Keratinocyte (primary cell): ENCODE measurements at regions not wholly inside any gene's neighbourhood (a gene's known extent, or its start where the extent isn't known, plus 50 kb on each side); places are given as distances from the start of the nearest gene placed in this dataset.

ENCODE experiments used
- EZH2 ChIP-seq: IDR thresholded peaks from one replicate; pipeline ENCODE4 v1.6.1; 2012; ENCODE audit warnings: inconsistent platforms, mild to moderate bottlenecking, low read length, moderate library complexity
- TF ChIP-seq, protein P1 (sequence below), 3 experiments: IDR thresholded peaks in 1 of 3; conservative IDR thresholded peaks in 1 of 3; optimal IDR thresholded peaks in 1 of 3; 2 replicates in 2 of 3; 3 replicates in 1 of 3; pipeline versions ENCODE3 to v1.5.1; 2011; ENCODE audit warnings: low read length in 3 of 3, mild to moderate bottlenecking in 3 of 3, moderate library complexity in 2 of 3, control low read depth in 1 of 3, inconsistent platforms in 1 of 3; ENCODE audit not compliant: insufficient read depth in 2 of 3; ENCODE audit errors: extremely low read depth in 1 of 3

GRCh38 chr4:100796332-100796731 lies 278.5 kb upstream of the EMCN start:
- TF ChIP-seq EZH2, result no peak
- TF ChIP-seq, protein P1, sequence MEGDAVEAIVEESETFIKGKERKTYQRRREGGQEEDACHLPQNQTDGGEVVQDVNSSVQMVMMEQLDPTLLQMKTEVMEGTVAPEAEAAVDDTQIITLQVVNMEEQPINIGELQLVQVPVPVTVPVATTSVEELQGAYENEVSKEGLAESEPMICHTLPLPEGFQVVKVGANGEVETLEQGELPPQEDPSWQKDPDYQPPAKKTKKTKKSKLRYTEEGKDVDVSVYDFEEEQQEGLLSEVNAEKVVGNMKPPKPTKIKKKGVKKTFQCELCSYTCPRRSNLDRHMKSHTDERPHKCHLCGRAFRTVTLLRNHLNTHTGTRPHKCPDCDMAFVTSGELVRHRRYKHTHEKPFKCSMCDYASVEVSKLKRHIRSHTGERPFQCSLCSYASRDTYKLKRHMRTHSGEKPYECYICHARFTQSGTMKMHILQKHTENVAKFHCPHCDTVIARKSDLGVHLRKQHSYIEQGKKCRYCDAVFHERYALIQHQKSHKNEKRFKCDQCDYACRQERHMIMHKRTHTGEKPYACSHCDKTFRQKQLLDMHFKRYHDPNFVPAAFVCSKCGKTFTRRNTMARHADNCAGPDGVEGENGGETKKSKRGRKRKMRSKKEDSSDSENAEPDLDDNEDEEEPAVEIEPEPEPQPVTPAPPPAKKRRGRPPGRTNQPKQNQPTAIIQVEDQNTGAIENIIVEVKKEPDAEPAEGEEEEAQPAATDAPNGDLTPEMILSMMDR (optimal IDR thresholded peaks at IDR 0.05 in 1 of 3, IDR thresholded peaks at IDR 0.05 in 1 of 3, conservative IDR thresholded peaks at IDR 0.05 in 1 of 3; ENCODE audit: extremely low read depth in 1 of 3, insufficient read depth in 2 of 3, low read length in 3 of 3), result no peak
